H1 (cell line): ENCODE measurements at regions not wholly inside any gene's neighbourhood (a gene's known extent, or its start where the extent isn't known, plus 50 kb on each side); places are given as distances from the start of the nearest gene placed in this dataset.

ENCODE experiments used
- CTCF ChIA-PET: fragments of 300-600 bp; sonication (Branson Sonifier 250); formaldehyde crosslinking; loops from one replicate; lab custom pipeline; 2021; ENCODE audit not compliant: partially characterized antibody; lab: Charles Lee
- POLR2A ChIA-PET: fragments of 300-600 bp; sonication (Branson Sonifier 250); formaldehyde crosslinking; loops from one replicate; lab custom pipeline; 2021; ENCODE audit warnings: inconsistent platforms; ENCODE audit not compliant: partially characterized antibody; lab: Charles Lee
- DNase-seq, 2 experiments: peaks; one replicate each; pipeline versions ENCODE4 v3.0.0 to v3.0.0-alpha.2; 2010 to 2022; ENCODE audit warnings: low spot score in 2 of 2, low read depth in 1 of 2, mixed read lengths in 1 of 2
- FAIRE-seq: peaks from 2 replicates; lab custom pipeline; 2011; peaks lifted over from hg19 to GRCh38; lab: Jason Lieb, UNC
- H2AFZ ChIP-seq: 2 replicates; pipeline ENCODE4 v1.8.1; 2012; ENCODE audit warnings: low read length, inconsistent platforms
- H2AK5ac ChIP-seq: 2 replicates; pipeline ENCODE4 v1.6.1; 2013; ENCODE audit warnings: low read depth, low read length
- H2BK120ac ChIP-seq: replicated peaks from 2 replicates; pipeline ENCODE3; 2013; ENCODE audit warnings: low read depth, low read length, inconsistent platforms
- H2BK12ac ChIP-seq: 2 replicates; pipeline ENCODE4 v1.6.1; 2013; ENCODE audit warnings: low read depth, low read length
- H2BK15ac ChIP-seq: 2 replicates; pipeline ENCODE4 v1.6.1; 2013; ENCODE audit warnings: low read length
- H2BK20ac ChIP-seq: 2 replicates; pipeline ENCODE4 v1.6.1; 2013; ENCODE audit warnings: low read length
- H2BK5ac ChIP-seq: 2 replicates; pipeline ENCODE4 v1.6.1; 2013; ENCODE audit warnings: low read depth, low read length
- H3K14ac ChIP-seq: 2 replicates; pipeline ENCODE4 v1.6.1; 2013; ENCODE audit warnings: inconsistent platforms; ENCODE audit not compliant: insufficient read length
- H3K18ac ChIP-seq: 2 replicates; pipeline ENCODE4 v1.6.1; 2013; ENCODE audit warnings: low read length; ENCODE audit errors: extremely low read depth
- H3K23ac ChIP-seq: 2 replicates; pipeline ENCODE4 v1.6.1; 2013; ENCODE audit warnings: inconsistent platforms; ENCODE audit not compliant: insufficient read length
- H3K23me2 ChIP-seq: 2 replicates; pipeline ENCODE4 v1.6.1; 2013; ENCODE audit warnings: low read depth, low read length
- H3K27ac ChIP-seq: 2 replicates; pipeline ENCODE4 v1.6.1; 2011; ENCODE audit warnings: low read depth, low read length, inconsistent platforms
- H3K27me3 ChIP-seq, 4 experiments: replicated peaks in 1 of 4; 1 replicate in 1 of 4; 2 replicates in 3 of 4; pipeline versions ENCODE4 v1.6.1 to v1.8.1; 2011 to 2013; ENCODE audit warnings: low read length in 3 of 4, mild to moderate bottlenecking in 3 of 4, inconsistent platforms in 2 of 4, mixed read lengths in 2 of 4, moderate library complexity in 1 of 4; ENCODE audit not compliant: control insufficient read depth in 3 of 4, insufficient read depth in 3 of 4; ENCODE audit errors: extremely low read depth in 1 of 4
- H3K36me3 ChIP-seq, 4 experiments: 2 replicates each; pipeline versions ENCODE4 v1.6.1 to v1.8.1; 2011 to 2013; ENCODE audit warnings: mild to moderate bottlenecking in 4 of 4, low read length in 3 of 4, moderate library complexity in 2 of 4, control low read depth in 1 of 4, inconsistent platforms in 1 of 4; ENCODE audit not compliant: insufficient read depth in 4 of 4, control insufficient read depth in 2 of 4
- H3K4ac ChIP-seq: replicated peaks from 2 replicates; pipeline ENCODE3; 2013; ENCODE audit warnings: low read length, low read depth, mixed read lengths, inconsistent platforms; ENCODE audit not compliant: insufficient read length
- H3K4me1 ChIP-seq, 4 experiments: replicated peaks in 1 of 4; 1 replicate in 1 of 4; 2 replicates in 3 of 4; pipeline versions ENCODE4 v1.6.1 to v1.8.1; 2011 to 2013; ENCODE audit warnings: low read length in 3 of 4, inconsistent platforms in 2 of 4, mixed read lengths in 1 of 4; ENCODE audit not compliant: insufficient read depth in 4 of 4, control insufficient read depth in 3 of 4
- H3K4me2 ChIP-seq, 2 experiments: 2 replicates each; pipeline versions ENCODE4 v1.6.1 to v1.8.1; 2011 to 2013; ENCODE audit warnings: low read depth in 2 of 2, low read length in 2 of 2, control low read depth in 1 of 2, inconsistent platforms in 1 of 2, mild to moderate bottlenecking in 1 of 2; ENCODE audit not compliant: insufficient read depth in 1 of 2
- H3K4me3 ChIP-seq, 4 experiments: fragments of 200-600, 300-600 bp in 1 of 4; sonication (generic), shearing (Covaris generic), sonication (Bioruptor Twin) in 1 of 4; 2 replicates each; pipeline versions ENCODE4 v1.5.1 to v1.8.1; 2011 to 2016; ENCODE audit warnings: low read length in 4 of 4, low read depth in 3 of 4, control low read depth in 2 of 4, inconsistent platforms in 2 of 4, mild to moderate bottlenecking in 2 of 4, mixed read lengths in 1 of 4, moderate library complexity in 1 of 4; ENCODE audit not compliant: insufficient read depth in 2 of 4; ENCODE audit errors: extremely low read depth in 1 of 4
- H3K56ac ChIP-seq: replicated peaks from 2 replicates; pipeline ENCODE3; 2013; ENCODE audit warnings: low read depth, mild to moderate bottlenecking, mixed read lengths, low read length, inconsistent platforms; ENCODE audit not compliant: insufficient read length
- H3K79me1 ChIP-seq: 2 replicates; pipeline ENCODE4 v1.6.1; 2013; ENCODE audit warnings: low read depth, low read length, control low read depth
- H3K79me2 ChIP-seq, 2 experiments: 2 replicates each; pipeline versions ENCODE4 v1.6.1 to v1.8.1; 2012 to 2013; ENCODE audit warnings: low read length in 2 of 2, mild to moderate bottlenecking in 2 of 2, inconsistent platforms in 1 of 2; ENCODE audit not compliant: insufficient read depth in 2 of 2, control insufficient read depth in 1 of 2
- H3K9ac ChIP-seq, 4 experiments: replicated peaks in 1 of 4; 1 replicate in 1 of 4; 2 replicates in 3 of 4; pipeline versions ENCODE4 v1.6.1 to v1.8.1; 2011 to 2013; ENCODE audit warnings: low read depth in 3 of 4, low read length in 3 of 4, control low read depth in 2 of 4, mild to moderate bottlenecking in 2 of 4, moderate library complexity in 2 of 4, inconsistent platforms in 1 of 4; ENCODE audit errors: extremely low read depth in 1 of 4
- H3K9me3 ChIP-seq, 2 experiments: 2 replicates each; pipeline versions ENCODE4 v1.6.1 to v1.8.1; 2012 to 2013; ENCODE audit warnings: mild to moderate bottlenecking in 2 of 2, moderate library complexity in 2 of 2, control low read depth in 1 of 2, inconsistent platforms in 1 of 2, low read depth in 1 of 2, low read length in 1 of 2, mixed read lengths in 1 of 2; ENCODE audit not compliant: insufficient read depth in 2 of 2
- H4K20me1 ChIP-seq, 2 experiments: replicated peaks in 1 of 2; 2 replicates each; pipeline versions ENCODE3 to v1.8.1; 2011 to 2013; ENCODE audit warnings: inconsistent platforms in 2 of 2, low read length in 2 of 2, mild to moderate bottlenecking in 1 of 2; ENCODE audit not compliant: insufficient read depth in 2 of 2, control insufficient read depth in 1 of 2
- H4K5ac ChIP-seq: 2 replicates; pipeline ENCODE4 v1.6.1; 2013; ENCODE audit warnings: low read length, low read depth, mixed read lengths, inconsistent platforms; ENCODE audit not compliant: insufficient read length
- H4K8ac ChIP-seq: 2 replicates; pipeline ENCODE4 v1.8.0; 2013; ENCODE audit warnings: mild to moderate bottlenecking, moderate library complexity, low read length, inconsistent platforms; ENCODE audit not compliant: insufficient read depth; ENCODE audit errors: extremely low read depth
- H4K91ac ChIP-seq: replicated peaks from 2 replicates; pipeline ENCODE3; 2013; ENCODE audit warnings: low read length, mixed read lengths, inconsistent platforms; ENCODE audit not compliant: insufficient read length
- CEBPB ChIP-seq: IDR thresholded peaks from 2 replicates; pipeline ENCODE4 v1.6.1; 2012; ENCODE audit warnings: low read depth, low read length
- CHD1 ChIP-seq: IDR thresholded peaks from 2 replicates; pipeline ENCODE4 v1.6.1; 2012; ENCODE audit warnings: low read depth, low read length, improper control_type of control experiment
- CTBP2 ChIP-seq: IDR thresholded peaks from 2 replicates; pipeline ENCODE4 v1.7.0; 2011; ENCODE audit warnings: borderline replicate concordance, mild to moderate bottlenecking, moderate library complexity, mixed read lengths, low read length; ENCODE audit not compliant: insufficient read depth, insufficient read length
- CTCF ChIP-seq, 3 experiments: IDR thresholded peaks; 1 replicate in 2 of 3; 2 replicates in 1 of 3; pipeline versions ENCODE4 v1.5.1 to v1.6.1; 2011; ENCODE audit warnings: low read length in 3 of 3, mild to moderate bottlenecking in 3 of 3, inconsistent platforms in 2 of 3, low read depth in 1 of 3, moderate library complexity in 1 of 3; ENCODE audit not compliant: insufficient read depth in 1 of 3; ENCODE audit errors: control extremely low read depth in 1 of 3
- GABPA ChIP-seq: IDR thresholded peaks from 2 replicates; pipeline ENCODE4 v1.6.1; 2011; ENCODE audit warnings: mild to moderate bottlenecking, low read length, moderate library complexity, borderline replicate concordance; ENCODE audit not compliant: insufficient read depth
- RAD21 ChIP-seq, 2 experiments: IDR thresholded peaks in 1 of 2; conservative IDR thresholded peaks in 1 of 2; 2 replicates each; pipeline ENCODE4 v1.6.1; 2011; ENCODE audit warnings: low read depth in 2 of 2, low read length in 2 of 2, improper control_type of control experiment in 1 of 2, inconsistent platforms in 1 of 2, mild to moderate bottlenecking in 1 of 2, moderate library complexity in 1 of 2
- WGBS, 2 experiments: shearing (Covaris generic) in 1 of 2; methylation state at CpG; one replicate each; pipeline versions ENCODE4 v1.1.6 to v1.1.7; 2013 to 2015; ENCODE audit warnings: low lambda C conversion rate in 2 of 2, mixed read lengths in 2 of 2, inconsistent platforms in 1 of 2, low coverage in 1 of 2, missing lambda C conversion rate in 1 of 2; ENCODE audit not compliant: insufficient replicate concordance in 2 of 2, insufficient coverage in 1 of 2, insufficient read length in 1 of 2; ENCODE audit errors: extremely low coverage in 1 of 2, missing lambda C conversion rate in 1 of 2; 5-methylcytosine and 5-hydroxymethylcytosine counted together

DNA sequence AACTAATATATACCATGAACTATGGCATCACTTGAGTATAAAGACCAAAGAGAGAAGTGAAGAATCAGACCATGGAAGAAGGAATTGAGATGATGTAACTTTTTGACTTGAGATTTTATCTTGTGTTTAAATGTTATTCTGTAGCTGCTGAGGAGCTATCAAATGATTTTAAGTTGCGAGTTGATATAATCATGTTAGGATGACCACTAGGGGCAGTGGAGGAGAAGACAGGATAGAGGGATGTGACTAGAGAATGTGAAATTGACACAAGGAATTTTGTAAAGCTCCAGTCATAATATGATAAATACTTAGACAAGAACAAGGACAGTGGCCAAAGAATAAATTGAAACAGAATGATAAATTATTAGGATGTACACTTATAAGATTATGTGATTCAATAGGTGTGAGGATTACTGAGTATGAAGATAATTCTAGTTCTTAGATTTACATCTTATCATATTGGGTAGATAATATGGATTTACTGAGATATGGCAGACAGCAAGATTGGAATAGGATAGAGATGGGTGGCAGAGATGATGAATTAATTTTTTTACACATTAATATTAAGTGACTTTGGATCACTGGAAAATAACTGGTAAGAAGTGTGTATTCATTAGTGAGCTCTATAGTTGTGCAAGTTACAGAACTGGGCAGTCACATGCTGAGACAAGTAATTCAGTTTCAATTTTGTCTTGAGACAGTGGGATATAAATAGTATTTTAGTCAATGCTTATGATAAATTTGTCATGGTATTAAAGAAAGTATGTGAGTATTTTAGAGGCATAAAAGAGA, 816.0 kb upstream of the PCDH10 start:
- Histone ChIP-seq H2BK120ac (no peak overlapping the region), H3K79me2 (no peaks in the 10 kb centered on the region), H3K27ac (no peak overlapping the region), H3K9me3 (no peaks in the 10 kb centered on the region), H4K5ac (no peak overlapping the region), H3K79me1 (no peaks in the 10 kb centered on the region), H2BK15ac (no peak overlapping the region), H3K23me2 (no peaks in the 10 kb centered on the region), H3K4me1 (no peaks in the 10 kb centered on the region), H2AK5ac (no peak overlapping the region), H3K9ac (no peak overlapping the region), H4K20me1 (no peaks in the 10 kb centered on the region), H4K91ac (no peak overlapping the region), H3K23ac (no peak overlapping the region), H3K36me3 (no peaks in the 10 kb centered on the region; a peak in 1 of 8 replicates), H3K4ac (no peak overlapping the region), H2AFZ (no peak overlapping the region), H3K14ac (no peak overlapping the region), H3K4me2 (no peak overlapping the region), H4K8ac (no peak overlapping the region), H3K4me3 (no peak overlapping the region), H3K18ac (no peak overlapping the region), H3K27me3 (no peaks in the 10 kb centered on the region), H2BK20ac (no peak overlapping the region), H2BK12ac (no peak overlapping the region), H3K56ac (no peak overlapping the region), H2BK5ac (no peak overlapping the region)
- WGBS, 2 experiments: 88% methylated on average over 1 of the region's 1 CpG; no CpG with 5 or more reads in 1 of the 2 experiments
- POLR2A ChIA-PET: no interaction called here
- TF ChIP-seq CEBPB: no peak
- peak in 2 of 3 experiments; percentile 26 to 41; a peak in 2 of 4 replicates for TF ChIP-seq CTCF (IDR thresholded peaks at IDR 0.05; ENCODE audit: control extremely low read depth in 1 of 3, insufficient read depth in 1 of 3, low read depth in 1 of 3, low read length in 3 of 3)
- no peak for TF ChIP-seq CHD1
- TF ChIP-seq GABPA: no peak
- TF ChIP-seq RAD21 (IDR thresholded peaks at IDR 0.05 in 1 of 2, conservative IDR thresholded peaks at IDR 0.05 in 1 of 2; ENCODE audit: low read depth in 2 of 2, low read length in 2 of 2): peak; percentile 41 to 49
- TF ChIP-seq CTBP2: no peak
- CTCF ChIA-PET: interaction anchor here (0.6 to 2.2 kb wide), 15 partner anchors 10 to 342 kb away, joined by 3 to 10 read pairs (median 4); no protein-coding TSS in a partner anchor
- FAIRE-seq: no peak
- no peak for DNase-seq
